HG03175 (cell line): ENCODE measurements at regions not wholly inside any gene's neighbourhood (a gene's known extent, or its start where the extent isn't known, plus 50 kb on each side); places are given as distances from the start of the nearest gene placed in this dataset.

Experiments
- ATAC-seq: cut with Tn5 transposase; IDR thresholded peaks from one replicate; pipeline ENCODE4 v1.9.1; 2021; ENCODE audit warnings: mild to moderate bottlenecking, moderate library complexity; ENCODE audit not compliant: unreplicated experiment

GRCh38 chr2:65802298-65802942 lies 370.0 kb upstream of the SPRED2 start:
- no peak for ATAC-seq

DNA sequence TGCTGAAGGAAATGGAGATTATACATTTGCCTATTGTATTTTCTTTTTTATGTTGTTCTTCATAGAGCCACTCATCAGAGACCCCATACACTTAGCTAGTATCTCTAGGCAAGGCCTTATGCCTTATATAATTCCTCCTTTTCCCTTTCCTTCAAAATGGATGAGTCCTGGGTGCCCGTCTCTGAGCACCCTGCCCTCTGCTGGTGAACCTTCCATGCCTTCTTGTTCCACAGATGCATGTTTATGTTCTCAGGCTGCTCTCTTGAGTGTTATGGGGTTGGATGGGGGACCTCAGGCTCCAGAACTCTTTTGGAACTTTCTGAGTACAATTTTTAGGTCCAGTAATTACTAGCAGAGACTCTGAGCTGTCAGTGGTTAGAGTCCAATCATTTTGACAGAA lies 368.6 kb upstream of the SPRED2 start:
- ATAC-seq: no peak

DNA sequence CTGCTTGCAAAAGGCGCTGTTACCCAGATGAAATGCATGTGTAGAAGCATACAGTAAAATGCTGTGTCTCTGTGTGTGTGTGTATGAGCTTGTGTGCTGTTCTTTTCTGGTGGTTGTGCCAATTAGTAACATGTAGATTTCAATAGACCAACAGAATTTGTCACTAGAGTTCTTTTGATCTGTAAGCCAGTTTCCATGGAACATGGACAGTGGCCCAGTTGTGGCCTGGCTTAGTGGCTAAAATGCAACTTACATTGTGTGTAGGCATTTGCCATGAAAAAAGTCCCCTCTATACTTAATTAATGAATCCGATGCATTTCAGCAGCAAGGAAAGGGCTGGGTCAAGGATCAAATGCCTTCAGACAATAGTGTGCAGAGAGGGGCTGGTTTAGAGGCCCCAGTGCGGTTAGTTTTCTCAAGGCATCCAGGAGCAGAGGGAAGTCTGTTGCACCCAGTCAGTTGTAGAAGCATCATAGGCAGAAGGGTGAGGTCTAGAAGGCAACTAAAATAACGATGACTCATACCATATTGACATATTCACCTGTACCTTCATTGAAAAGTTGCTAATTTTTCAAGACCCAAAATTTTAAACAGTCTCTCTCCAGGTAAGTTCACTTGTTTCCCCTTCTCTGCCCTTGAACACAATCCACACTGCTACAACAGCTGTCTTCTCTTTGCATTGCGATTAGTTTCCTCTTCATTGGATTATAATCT lies 366.9 kb upstream of the SPRED2 start:
- ATAC-seq: no peak

DNA sequence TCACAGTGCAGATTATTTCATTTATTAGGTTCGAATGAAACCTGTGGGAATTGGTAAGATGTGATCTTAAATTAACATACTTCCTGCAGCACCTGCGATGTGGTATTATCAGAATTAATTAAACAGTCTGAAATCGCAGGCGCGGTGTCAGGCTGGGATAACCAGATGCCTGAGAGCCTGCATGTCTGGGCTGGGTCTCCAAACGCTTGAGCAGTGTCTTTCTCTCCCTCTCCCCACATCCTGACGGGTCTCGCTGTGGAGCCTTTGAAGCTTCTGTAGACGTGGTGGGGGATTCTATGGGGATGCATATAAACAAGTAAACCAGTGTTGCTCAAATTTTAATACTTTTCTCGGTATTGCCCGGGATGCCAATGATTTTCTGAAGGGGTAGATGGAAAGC lies 366.2 kb upstream of the SPRED2 start:
- no peak for ATAC-seq

DNA sequence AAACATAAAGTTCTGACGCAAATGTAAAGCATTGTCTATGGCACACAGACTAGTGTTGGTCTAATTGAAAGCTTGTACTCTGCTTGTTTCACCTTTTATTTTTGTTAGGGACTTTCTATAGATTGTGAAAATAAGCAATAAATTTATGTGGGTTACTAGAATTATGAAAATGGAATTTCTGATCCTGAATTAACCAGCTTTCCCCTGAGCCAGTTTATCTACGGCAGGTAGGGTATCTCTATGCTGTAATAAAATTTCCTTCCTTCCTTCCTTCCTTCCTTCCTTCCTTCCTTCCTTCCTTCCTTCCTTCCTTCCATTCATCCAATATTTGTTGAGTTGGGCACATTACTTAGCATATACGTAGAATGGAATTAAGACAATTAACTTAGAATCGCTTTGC lies 362.6 kb upstream of the SPRED2 start:
- no peak for ATAC-seq

DNA sequence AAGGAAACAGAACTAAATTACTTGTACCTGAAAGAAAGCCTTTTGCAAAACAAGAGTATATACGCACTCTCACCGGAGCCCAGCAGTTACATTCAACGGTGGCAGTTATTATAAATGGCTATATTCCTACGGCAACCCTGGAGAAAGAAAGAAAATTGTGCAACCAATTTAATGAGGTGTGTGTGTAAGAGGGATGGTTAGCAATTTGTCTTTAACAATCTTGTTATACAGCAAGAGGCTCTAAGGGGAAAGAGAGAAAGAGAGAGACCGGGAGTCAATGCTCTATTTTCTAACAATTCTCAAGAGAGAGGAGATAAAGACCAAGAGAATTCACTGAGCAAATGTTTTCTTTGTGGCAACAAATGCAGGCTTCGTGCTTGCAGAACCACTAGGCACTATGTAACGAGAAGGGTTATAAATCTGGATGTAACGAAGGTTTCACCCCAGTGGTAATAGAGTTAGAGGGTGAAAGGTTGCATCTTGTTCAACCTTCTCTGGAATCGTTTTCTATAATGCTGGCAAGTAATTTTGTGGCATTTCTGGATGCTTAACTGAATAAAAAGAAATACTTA lies 359.1 kb upstream of the SPRED2 start:
- ATAC-seq: no peak

DNA sequence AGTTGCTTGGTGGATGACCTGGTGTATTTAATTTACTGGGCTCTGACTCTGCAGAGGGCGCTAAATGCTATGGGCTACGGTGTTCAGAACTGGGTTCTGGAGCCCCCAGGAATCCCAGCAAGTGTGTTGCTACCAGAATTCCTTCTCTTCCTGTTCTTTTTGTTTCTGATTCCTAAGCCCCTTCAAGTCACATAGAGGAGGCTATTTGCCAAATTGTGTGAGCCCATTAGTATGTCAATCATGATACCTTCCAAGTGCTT lies 358.2 kb upstream of the SPRED2 start:
- no peak for ATAC-seq

- no peak for ATAC-seq
Observed at GRCh38 chr2:65789923-65790675, 357.7 kb upstream of the SPRED2 start.

- no peak for ATAC-seq
Observed at GRCh38 chr2:65788556-65788955, 356.2 kb upstream of the SPRED2 start.

GRCh38 chr2:65786765-65787164 lies 354.4 kb upstream of the SPRED2 start:
- ATAC-seq: no peak

GRCh38 chr2:65786007-65786717 lies 353.8 kb upstream of the SPRED2 start:
- ATAC-seq: no peak

DNA sequence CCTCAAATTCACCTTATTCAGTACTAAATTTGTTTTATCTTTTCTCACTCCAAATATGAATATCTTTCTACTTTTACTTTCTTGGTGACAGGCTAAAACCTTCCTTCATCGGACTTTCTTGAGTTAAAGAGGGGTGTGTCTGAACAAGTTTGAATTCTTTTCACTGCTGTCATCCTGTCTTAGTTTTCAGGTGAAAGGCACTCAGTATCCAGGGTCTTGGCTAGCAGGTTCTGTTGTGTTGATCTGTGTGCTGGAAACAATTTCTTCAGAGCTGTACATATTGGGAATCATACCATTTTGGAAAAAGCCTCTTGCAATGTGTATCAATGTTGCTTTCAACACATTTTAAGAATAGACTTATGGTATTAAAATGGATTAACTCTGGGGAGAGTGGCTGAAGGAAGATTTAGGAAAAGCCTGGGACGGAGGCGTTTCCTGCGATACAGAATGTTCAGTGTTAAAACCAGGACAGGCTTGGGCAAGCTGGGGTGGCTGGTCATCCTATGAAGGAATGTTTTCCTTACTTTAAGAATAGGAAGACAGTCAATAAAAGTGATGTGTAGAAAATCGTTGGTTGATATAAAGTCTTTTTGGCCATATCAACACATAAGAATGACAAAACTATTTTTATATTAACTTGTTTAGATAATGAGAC lies 350.7 kb upstream of the SPRED2 start:
- ATAC-seq: no peak

DNA sequence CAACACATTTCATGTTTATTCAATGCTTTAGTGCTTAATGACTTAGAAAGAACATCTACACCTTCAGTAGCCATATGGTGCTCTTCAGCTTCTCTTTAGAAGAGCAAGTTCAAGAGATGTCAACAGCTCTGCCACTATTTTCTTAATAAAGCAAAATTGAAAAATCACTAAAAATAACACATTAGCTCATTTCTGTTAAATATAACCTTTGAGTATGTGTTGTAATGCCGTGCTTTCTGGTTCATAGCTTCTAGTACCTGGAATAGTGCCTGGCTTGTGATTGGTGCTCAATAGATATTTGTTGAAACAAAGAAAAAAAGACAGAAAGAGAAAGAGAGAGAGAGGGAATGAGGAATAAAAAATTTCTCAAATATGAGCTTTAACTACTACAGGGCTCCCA lies 349.8 kb upstream of the SPRED2 start:
- no peak for ATAC-seq

DNA sequence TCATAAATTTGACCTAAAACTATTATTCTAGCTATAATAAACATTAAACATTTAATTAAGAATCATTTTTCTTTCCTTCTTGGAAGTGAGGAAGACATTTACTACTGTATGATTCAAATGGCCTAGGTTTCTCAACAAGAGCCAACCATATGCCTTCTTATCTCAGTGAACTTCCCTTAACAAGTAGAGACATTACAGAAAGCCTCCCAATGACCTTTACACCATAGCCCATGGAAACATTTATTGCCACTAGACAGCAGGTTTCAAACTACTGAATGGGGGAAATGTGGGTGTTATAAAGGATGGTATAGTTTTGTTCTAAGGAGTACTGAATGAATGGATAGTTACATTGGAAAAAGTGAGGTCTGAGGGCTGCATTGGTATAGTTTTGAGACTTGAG lies 349.4 kb upstream of the SPRED2 start:
- ATAC-seq: no peak

GRCh38 chr2:65779021-65779420 lies 346.6 kb upstream of the SPRED2 start:
- ATAC-seq: no peak

- ATAC-seq: no peak
Observed at GRCh38 chr2:65778137-65778536, 345.7 kb upstream of the SPRED2 start.

GRCh38 chr2:65775839-65776238 lies 343.4 kb upstream of the SPRED2 start:
- ATAC-seq: no peak

DNA sequence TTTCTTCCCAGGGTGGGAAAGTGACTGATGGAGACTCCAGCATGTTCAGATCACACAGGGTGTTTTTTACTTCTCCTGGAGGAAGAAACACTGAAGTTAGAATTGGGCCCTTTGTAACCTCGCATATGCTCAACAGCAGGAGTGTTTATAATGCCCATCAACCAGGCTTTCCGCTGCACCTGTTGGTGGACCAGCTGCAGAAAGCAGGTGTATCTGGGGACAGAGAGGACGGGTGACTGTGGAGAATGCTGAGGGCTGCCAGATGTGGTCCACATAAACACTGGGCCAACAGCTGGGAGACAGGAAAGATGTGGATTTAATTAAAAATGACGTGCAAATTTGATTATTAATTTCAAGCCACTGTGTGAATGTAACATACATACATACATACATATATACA lies 335.5 kb upstream of the SPRED2 start:
- no peak for ATAC-seq

- no peak for ATAC-seq
Observed at GRCh38 chr2:65766768-65767267, 334.4 kb upstream of the SPRED2 start.

DNA sequence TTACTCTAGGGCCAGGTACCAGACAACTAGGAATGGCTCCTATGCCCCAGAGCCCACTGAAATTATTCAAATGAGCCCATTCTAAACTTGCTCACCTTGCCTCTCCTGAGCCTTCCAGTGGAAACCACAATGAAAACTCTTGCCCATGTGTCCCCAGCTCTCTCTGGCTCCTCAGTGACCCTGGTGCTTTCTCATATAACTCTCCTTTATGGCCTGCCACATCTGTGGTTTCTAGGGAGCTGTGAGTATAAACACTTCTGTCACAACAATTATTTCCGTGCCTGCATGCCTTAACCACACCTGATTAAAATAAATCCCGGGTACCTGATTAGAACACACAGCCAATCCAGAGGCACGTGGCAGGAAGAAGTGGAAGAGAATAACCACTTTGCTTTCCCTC lies 333.0 kb upstream of the SPRED2 start:
- ATAC-seq: no peak

DNA sequence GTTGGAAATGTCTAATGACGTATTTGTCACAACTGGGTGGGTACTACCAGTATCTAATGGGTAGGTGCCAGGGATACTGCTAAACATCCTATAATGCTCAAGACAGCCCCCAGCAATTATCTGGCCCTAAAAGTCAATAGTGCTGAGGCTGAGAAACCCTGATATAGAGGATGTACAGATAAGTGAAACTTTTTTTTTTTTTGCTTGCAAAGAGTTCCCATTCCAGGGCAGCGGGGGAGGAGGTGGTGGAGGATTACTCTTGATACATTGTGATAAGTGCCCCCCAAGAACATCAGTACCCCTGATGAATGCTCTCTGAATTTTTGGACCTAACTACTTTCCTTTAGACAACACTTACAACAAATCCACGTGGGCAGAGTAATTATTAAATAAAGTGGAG lies 329.7 kb upstream of the SPRED2 start:
- no peak for ATAC-seq
